Nephron progenitor cell (in vitro differentiated cells): ENCODE measurements at regions not wholly inside any gene's neighbourhood (a gene's known extent, or its start where the extent isn't known, plus 50 kb on each side); places are given as distances from the start of the nearest gene placed in this dataset.

Source experiments
- DNase-seq: peaks from one replicate; pipeline ENCODE4 v3.0.0; 2021
- H3K27ac Mint-ChIP-seq: 2 replicates; pipeline ENCODE4 v1.8.0; 2021; ENCODE audit warnings: mild to moderate bottlenecking, moderate library complexity, mixed read lengths
- H3K27me3 Mint-ChIP-seq: 2 replicates; pipeline ENCODE4 v1.8.0; 2021; ENCODE audit warnings: mild to moderate bottlenecking, low read depth, mixed read lengths; ENCODE audit not compliant: poor library complexity
- H3K36me3 Mint-ChIP-seq: 2 replicates; pipeline ENCODE4 v1.8.0; 2021; ENCODE audit warnings: low read depth, mixed read lengths
- H3K4me1 Mint-ChIP-seq: 2 replicates; pipeline ENCODE4 v1.8.0; 2021; ENCODE audit warnings: mixed read lengths
- H3K4me3 Mint-ChIP-seq: 2 replicates; pipeline ENCODE4 v1.8.0; 2021; ENCODE audit warnings: mild to moderate bottlenecking, moderate library complexity, mixed read lengths
- H3K9me3 Mint-ChIP-seq: 2 replicates; pipeline ENCODE4 v1.8.0; 2021; ENCODE audit warnings: mild to moderate bottlenecking, moderate library complexity, mixed read lengths
- CTCF ChIP-seq: fragments of 200-600 bp; sonication (generic); IDR thresholded peaks from 2 replicates; pipeline ENCODE4 v1.5.0; 2021; ENCODE audit warnings: antibody characterized with exemption

GRCh38 chr9:81103597-81104471, 585.5 kb downstream of the TLE1 start:
- Mint-ChIP-seq H3K9me3 (peaks cover 23% of the 10 kb centered on the region), H3K36me3 (peaks cover 15% of the 10 kb centered on the region), H3K27me3 (peaks cover 3% of the 10 kb centered on the region), H3K4me3 (no peak overlapping the region), H3K27ac (no peak overlapping the region), H3K4me1 (peaks cover 24% of the 10 kb centered on the region)
- no peak for DNase-seq
- peak; percentile 38 for TF ChIP-seq CTCF

GRCh38 chr9:81097131-81097847, 592.1 kb downstream of the TLE1 start:
- DNase-seq = no peak

GRCh38 chr9:81096625-81097024, 592.7 kb downstream of the TLE1 start:
- no peak for DNase-seq
- peaks cover 34% of the 10 kb centered on the region for H3K36me3 Mint-ChIP-seq
- H3K4me3 Mint-ChIP-seq = no peak overlapping the region
- no peak for TF ChIP-seq CTCF
- peaks cover 45% of the 10 kb centered on the region for H3K9me3 Mint-ChIP-seq
- H3K27me3 Mint-ChIP-seq = peaks cover 7% of the 10 kb centered on the region
- H3K4me1 Mint-ChIP-seq = peaks cover 21% of the 10 kb centered on the region
- no peak overlapping the region for H3K27ac Mint-ChIP-seq

More at GRCh38 chr9:81097131-81097847, 592.1 kb downstream of the TLE1 start:
- TF ChIP-seq CTCF = no peak
- peaks cover 7% of the 10 kb centered on the region for H3K27me3 Mint-ChIP-seq
- peaks cover 42% of the 10 kb centered on the region for H3K9me3 Mint-ChIP-seq
- H3K27ac Mint-ChIP-seq = peak overlapping the region; percentile 93
- no peak overlapping the region for H3K4me3 Mint-ChIP-seq
- peaks cover 17% of the 10 kb centered on the region for H3K4me1 Mint-ChIP-seq
- peaks cover 30% of the 10 kb centered on the region for H3K36me3 Mint-ChIP-seq

- Mint-ChIP-seq H3K4me1 (peaks cover 18% of the 10 kb centered on the region), H3K4me3 (no peak overlapping the region), H3K9me3 (peaks cover 23% of the 10 kb centered on the region), H3K27me3 (no peaks in the 10 kb centered on the region), H3K36me3 (peaks cover 18% of the 10 kb centered on the region), H3K27ac (no peak overlapping the region)
- no peak for TF ChIP-seq CTCF
- no peak for DNase-seq
Measured at GRCh38 chr9:81092057-81092456, 597.3 kb downstream of the TLE1 start.

- Mint-ChIP-seq H3K4me3 (no peak overlapping the region), H3K4me1 (peaks cover 33% of the 10 kb centered on the region), H3K27me3 (no peaks in the 10 kb centered on the region), H3K36me3 (peaks cover 14% of the 10 kb centered on the region), H3K9me3 (peaks cover 14% of the 10 kb centered on the region), H3K27ac (no peak overlapping the region)
- no peak for TF ChIP-seq CTCF
- no peak for DNase-seq
Measured at GRCh38 chr9:81088341-81088740, 601.0 kb downstream of the TLE1 start.
